Stomach (tissue), 8 donors: ENCODE measurements at regions not wholly inside any gene's neighbourhood (a gene's known extent, or its start where the extent isn't known, plus 50 kb on each side); places are given as distances from the start of the nearest gene placed in this dataset.

ENCODE experiments used
- DNase-seq, 2 donors: peaks; one replicate each; pipeline versions ENCODE4 v3.0.0 to v3.0.0-alpha.2; 2013 to 2019
- H3K27ac ChIP-seq, 5 donors: fragments of 200-600 bp in 4 of 5; sonication (generic) in 4 of 5; one replicate each; pipeline ENCODE4 v1.5.1; 2013 to 2019; ENCODE audit warnings: mild to moderate bottlenecking in 1 of 5, moderate library complexity in 1 of 5
- H3K27me3 ChIP-seq, 3 donors: fragments of 200-600 bp; sonication (generic); one replicate each; pipeline ENCODE4 v1.5.1; 2017 to 2019; ENCODE audit warnings: mixed run types in 1 of 3
- H3K36me3 ChIP-seq, 4 donors: fragments of 200-600 bp; sonication (generic); 1 replicate in 3 of 4; 2 replicates in 1 of 4; pipeline ENCODE4 v1.5.1; 2016 to 2019
- H3K4me1 ChIP-seq, 4 donors: fragments of 200-600 bp; sonication (generic); one replicate each; pipeline ENCODE4 v1.5.1; 2016 to 2019
- H3K4me3 ChIP-seq, 4 donors: fragments of 200-600 bp; sonication (generic) in 3 of 4; one replicate each; pipeline ENCODE4 v1.5.1; 2016 to 2019; ENCODE audit warnings: mild to moderate bottlenecking in 1 of 4
- H3K9me3 ChIP-seq, 4 donors: fragments of 200-600 bp; sonication (generic); one replicate each; pipeline ENCODE4 v1.5.1; 2016 to 2019
- CTCF ChIP-seq, 7 experiments: fragments of 450-650 bp in 4 of 7; fragments of 200-600 bp in 3 of 7; sonication (generic) in 3 of 7; IDR thresholded peaks; one replicate each; pipeline ENCODE4 v1.5.1; 2016 to 2019; ENCODE audit warnings: antibody characterized with exemption in 7 of 7, control low read depth in 2 of 7, mild to moderate bottlenecking in 1 of 7
- EP300 ChIP-seq: sonication (generic); formaldehyde crosslinking; IDR thresholded peaks from one replicate; pipeline ENCODE4 v1.6.1; 2017; ENCODE audit warnings: antibody characterized with exemption
- POLR2A ChIP-seq, 4 donors: fragments of 450-650 bp; IDR thresholded peaks; one replicate each; pipeline ENCODE4 v1.6.1; 2016; ENCODE audit warnings: antibody characterized with exemption in 4 of 4, control low read depth in 2 of 4, mild to moderate bottlenecking in 1 of 4, moderate library complexity in 1 of 4
- POLR2AphosphoS5 ChIP-seq, 3 donors: sonication (generic); formaldehyde crosslinking; IDR thresholded peaks; one replicate each; pipeline ENCODE4 v1.6.1; 2016; ENCODE audit warnings: antibody characterized with exemption in 3 of 3
- WGBS, 5 donors: extraction: QIAGEN DNeasy Blood & Tissue Kit in 3 of 5; methylation state at CpG; one replicate each; pipeline versions ENCODE4 v1.1.5 to v1.1.7; 2013 to 2018; 5-methylcytosine and 5-hydroxymethylcytosine counted together
- intact Hi-C: fragments of 100-400 bp; cut with DNase I; formaldehyde crosslinking; loops from one replicate; pipeline ENCODE4 v1.15.1; 2023; ENCODE audit warnings: low total_unique reads
- donor health status: healthy with polysubstance abuse.
- donor health status: Bipolar disorder and iron deficiency.
- donor health status: healthy.

- peaks cover 12 to 32% (median 21%) of the 10 kb centered on the region in 4 donors for H3K4me1 ChIP-seq
- DNase-seq: peak; percentile 53 to 76
Measured at GRCh38 chr4:183797445-183798300, 107.4 kb upstream of the STOX2 start.

GRCh38 chr4:183798301-183799253 is 106.5 kb upstream of the STOX2 start:
- intact Hi-C loops: no loop called here
- Histone ChIP-seq H3K4me3 (peak overlapping the region; percentile 58 to 73 (median 65)), H3K4me1 (peaks cover 12 to 32% (median 21%) of the 10 kb centered on the region in 4 donors), H3K27me3 (peaks cover 0 to 54% (median 11%) of the 10 kb centered on the region in 3 donors), H3K27ac (peak overlapping the region in 4 of 5 donors; percentile 62 to 85 (median 72)), H3K9me3 (peaks cover 0 to 13% (median 12%) of the 10 kb centered on the region in 4 donors), H3K36me3 (no peaks in the 10 kb centered on the region)
- 3 to 8% (median 4%) methylated on average over 30 to 65 of the region's 65 CpGs for WGBS, 5 donors
- peak in 1 of 2 donors; percentile 68 for DNase-seq
- TF ChIP-seq CTCF (IDR thresholded peaks at IDR 0.05) (no peak), POLR2A (IDR thresholded peaks at IDR 0.05) (no peak), EP300 (no peak), POLR2AphosphoS5 (IDR thresholded peaks at IDR 0.05) (no peak)

More at GRCh38 chr4:183797445-183798300, 107.4 kb upstream of the STOX2 start:
- Histone ChIP-seq H3K27me3 (peaks cover 0 to 54% (median 11%) of the 10 kb centered on the region in 3 donors), H3K27ac (peak overlapping the region; percentile 62 to 85 (median 65)), H3K4me3 (peak overlapping the region; percentile 58 to 73 (median 65)), H3K36me3 (no peaks in the 10 kb centered on the region), H3K9me3 (peaks cover 0 to 22% (median 20%) of the 10 kb centered on the region in 4 donors)
- WGBS, 5 donors: 0 to 1% (median 1%) methylated on average over 21 to 105 of the region's 105 CpGs
- TF ChIP-seq POLR2A (IDR thresholded peaks at IDR 0.05) (no peak), CTCF (IDR thresholded peaks at IDR 0.05) (no peak), EP300 (no peak), POLR2AphosphoS5 (IDR thresholded peaks at IDR 0.05) (no peak)
- intact Hi-C loops: no loop called here

GRCh38 chr4:183801457-183802165 is 103.5 kb upstream of the STOX2 start:
- no peak for TF ChIP-seq EP300
- no peaks in the 10 kb centered on the region for H3K9me3 ChIP-seq
- H3K4me3 ChIP-seq: no peak overlapping the region
- WGBS, 5 donors: 35 to 72% (median 47%) methylated on average over 8 of the region's 8 CpGs
- H3K4me1 ChIP-seq: peaks cover 12 to 30% (median 21%) of the 10 kb centered on the region in 4 donors
- intact Hi-C loops: no loop called here
- H3K36me3 ChIP-seq: no peaks in the 10 kb centered on the region
- H3K27me3 ChIP-seq: peaks cover 0 to 42% (median 11%) of the 10 kb centered on the region in 3 donors
- peak in 1 of 2 donors; percentile 27 for DNase-seq
- H3K27ac ChIP-seq: peak overlapping the region in 2 of 5 donors; percentile 29 to 41

GRCh38 chr4:183806341-183806740 is 98.8 kb upstream of the STOX2 start:
- no peaks in the 10 kb centered on the region for H3K36me3 ChIP-seq
- intact Hi-C loops: no loop called here
- no peaks in the 10 kb centered on the region for H3K27me3 ChIP-seq
- 74 to 91% (median 84%) methylated on average over 9 to 11 of the region's 11 CpGs for WGBS, 5 donors
- H3K4me1 ChIP-seq: peaks cover 0 to 4% (median 0%) of the 10 kb centered on the region in 4 donors
- H3K9me3 ChIP-seq: no peaks in the 10 kb centered on the region
- TF ChIP-seq EP300 (no peak), POLR2AphosphoS5 (IDR thresholded peaks at IDR 0.05) (no peak)
- H3K27ac ChIP-seq: no peak overlapping the region
- DNase-seq: no peak
- no peak overlapping the region for H3K4me3 ChIP-seq
